ENCODE measurements at regions not wholly inside any gene's neighbourhood (a gene's known extent, or its start where the extent isn't known, plus 50 kb on each side); places are given as distances from the start of the nearest gene placed in this dataset.

DNA sequence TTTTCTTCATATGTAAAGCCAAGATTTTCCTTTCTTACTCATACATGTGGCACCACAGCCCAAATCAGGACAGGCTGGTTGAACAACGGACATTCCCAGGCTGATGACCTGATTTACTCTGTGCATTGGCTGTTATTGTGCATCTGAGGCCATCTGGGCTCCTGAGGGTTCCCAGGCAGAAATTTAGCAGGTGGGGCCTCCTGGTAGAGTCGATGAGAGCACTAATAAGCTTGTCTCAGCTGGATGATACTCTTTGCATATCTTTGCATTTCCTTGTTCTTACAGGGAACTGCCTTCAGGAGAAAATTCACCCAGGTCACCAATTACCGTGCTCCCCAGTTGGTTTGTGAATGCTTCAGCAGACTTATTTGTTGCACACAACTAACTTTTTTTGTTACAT is 605.1 kb downstream of the ELAVL2 start:
- no peak overlapping the region for H4K12ac ChIP-seq (ENCODE audit: low read depth, low read length)
- H4K8ac ChIP-seq (ENCODE audit: low read depth, low read length): no peak overlapping the region
- no peaks in the 10 kb centered on the region for H3K79me1 ChIP-seq (ENCODE audit: low read length)
- no peak overlapping the region for H3K23ac ChIP-seq (ENCODE audit: low read length)
- H3K4ac ChIP-seq (ENCODE audit: low read depth, low read length): no peak overlapping the region
- no peak overlapping the region for H3K27ac ChIP-seq (ENCODE audit: low read depth, low read length)
- no CpG with 5 or more reads among the region's 3 CpGs for WGBS (ENCODE audit: extremely low coverage, insufficient coverage, insufficient read length)
- no peak for DNase-seq
- no peak overlapping the region for H2AK5ac ChIP-seq (ENCODE audit: low read length)
- no peak overlapping the region for H2BK120ac ChIP-seq (ENCODE audit: insufficient read depth, low read length, poor library complexity)
- no peak overlapping the region for H2BK12ac ChIP-seq (ENCODE audit: low read length)
- H3K27me3 ChIP-seq (ENCODE audit: insufficient read depth, low read length): no peaks in the 10 kb centered on the region
- no peak overlapping the region for H2AFZ ChIP-seq (ENCODE audit: insufficient read depth, low read length, poor library complexity)
- no peak overlapping the region for H4K91ac ChIP-seq (ENCODE audit: low read depth, low read length)
- no peak overlapping the region for H3K4me3 ChIP-seq (ENCODE audit: low read depth, low read length)
- H3K9ac ChIP-seq (ENCODE audit: low read length): no peak overlapping the region
- no peaks in the 10 kb centered on the region for H3K79me2 ChIP-seq (ENCODE audit: control insufficient read depth, insufficient read depth, low read length, poor library complexity)
- H3K14ac ChIP-seq (ENCODE audit: low read length): no peak overlapping the region
- no peak overlapping the region for H2BK5ac ChIP-seq (ENCODE audit: low read depth, low read length, poor library complexity)
- H3K9me3 ChIP-seq (ENCODE audit: insufficient read depth, low read depth, low read length): no peaks in the 10 kb centered on the region
- H3K18ac ChIP-seq (ENCODE audit: low read length): no peak overlapping the region
- no peak overlapping the region for H3K4me2 ChIP-seq (ENCODE audit: low read length)
- no peaks in the 10 kb centered on the region for H3K36me3 ChIP-seq (ENCODE audit: control insufficient read depth in 1 of 2, insufficient read depth in 2 of 2, low read length in 2 of 2)
- H3K4me1 ChIP-seq (ENCODE audit: control insufficient read depth in 1 of 2, insufficient read depth in 2 of 2, low read length in 2 of 2): peaks cover 0 to 3% of the 10 kb centered on the region in 2 experiments

DNA sequence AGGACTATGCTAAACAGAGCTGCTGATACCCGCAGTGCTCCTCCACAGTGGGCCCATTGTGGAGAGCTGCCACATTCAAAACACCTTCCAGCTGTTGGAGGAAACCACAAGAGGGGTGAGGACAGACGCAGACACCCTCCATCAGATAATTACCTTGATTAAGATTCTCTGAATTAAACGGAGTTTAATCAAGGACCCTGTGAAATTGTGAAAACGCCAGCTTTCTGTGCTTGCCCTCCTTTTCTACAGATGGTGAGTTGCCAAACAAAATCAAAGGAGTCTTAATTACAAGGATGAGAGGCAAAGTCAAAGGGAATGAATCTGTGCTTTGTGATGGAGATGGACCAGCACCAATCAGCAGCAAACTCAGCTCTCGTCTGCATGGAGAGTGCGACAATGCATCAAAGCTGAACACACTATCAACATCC is 596.1 kb downstream of the ELAVL2 start:
- no peak overlapping the region for H2BK12ac ChIP-seq (ENCODE audit: low read length)
- no peak overlapping the region for H3K23ac ChIP-seq (ENCODE audit: low read length)
- H3K9ac ChIP-seq (ENCODE audit: low read length): no peak overlapping the region
- no peaks in the 10 kb centered on the region for H3K79me2 ChIP-seq (ENCODE audit: control insufficient read depth, insufficient read depth, low read length, poor library complexity)
- no peak overlapping the region for H2BK5ac ChIP-seq (ENCODE audit: low read depth, low read length, poor library complexity)
- H3K4me2 ChIP-seq (ENCODE audit: low read length): no peak overlapping the region
- H4K8ac ChIP-seq (ENCODE audit: low read depth, low read length): no peak overlapping the region
- H2AFZ ChIP-seq (ENCODE audit: insufficient read depth, low read length, poor library complexity): no peak overlapping the region
- DNase-seq: no peak
- H3K9me3 ChIP-seq (ENCODE audit: insufficient read depth, low read depth, low read length): no peaks in the 10 kb centered on the region
- H3K79me1 ChIP-seq (ENCODE audit: low read length): no peaks in the 10 kb centered on the region
- no peak overlapping the region for H4K91ac ChIP-seq (ENCODE audit: low read depth, low read length)
- H4K12ac ChIP-seq (ENCODE audit: low read depth, low read length): no peak overlapping the region
- H3K4me3 ChIP-seq (ENCODE audit: low read depth, low read length): no peak overlapping the region
- no peaks in the 10 kb centered on the region for H3K36me3 ChIP-seq (ENCODE audit: control insufficient read depth in 1 of 2, insufficient read depth in 2 of 2, low read length in 2 of 2)
- no peaks in the 10 kb centered on the region for H3K4me1 ChIP-seq (ENCODE audit: control insufficient read depth in 1 of 2, insufficient read depth in 2 of 2, low read length in 2 of 2)
- no peak overlapping the region for H3K14ac ChIP-seq (ENCODE audit: low read length)
- H2AK5ac ChIP-seq (ENCODE audit: low read length): no peak overlapping the region
- no peak overlapping the region for H2BK120ac ChIP-seq (ENCODE audit: insufficient read depth, low read length, poor library complexity)
- whole genome bisulfite sequencing (ENCODE audit: extremely low coverage, insufficient coverage, insufficient read length): no CpG with 5 or more reads among the region's 6 CpGs
- H3K4ac ChIP-seq (ENCODE audit: low read depth, low read length): no peak overlapping the region
- H3K27me3 ChIP-seq (ENCODE audit: insufficient read depth, low read length): no peaks in the 10 kb centered on the region
- no peak overlapping the region for H3K27ac ChIP-seq (ENCODE audit: low read depth, low read length)
- no peak overlapping the region for H3K18ac ChIP-seq (ENCODE audit: low read length)

DNA sequence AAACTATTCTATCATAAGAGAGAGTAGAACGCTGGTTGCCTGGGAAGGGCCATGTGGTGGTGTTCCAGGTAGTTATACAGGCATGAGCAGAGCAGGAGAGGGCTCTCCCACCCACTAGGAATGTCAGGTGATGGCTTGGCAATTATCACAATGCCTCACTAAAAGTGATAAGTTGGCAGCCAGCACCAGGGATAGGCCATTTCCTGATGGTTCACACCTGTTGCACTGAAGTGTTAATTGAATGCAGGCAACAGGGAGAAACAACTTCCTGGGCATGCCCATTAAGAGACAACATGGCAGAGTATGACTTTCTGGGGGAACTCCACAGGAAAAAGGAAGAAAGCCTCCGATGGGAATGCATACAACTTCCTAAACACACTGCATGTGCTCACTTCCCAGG is 593.2 kb downstream of the ELAVL2 start:
- Histone ChIP-seq H2AFZ (ENCODE audit: insufficient read depth, low read length, poor library complexity) (no peak overlapping the region), H2BK12ac (ENCODE audit: low read length) (no peak overlapping the region), H2BK120ac (ENCODE audit: insufficient read depth, low read length, poor library complexity) (no peak overlapping the region), H3K27me3 (ENCODE audit: insufficient read depth, low read length) (no peaks in the 10 kb centered on the region), H3K79me2 (ENCODE audit: control insufficient read depth, insufficient read depth, low read length, poor library complexity) (no peaks in the 10 kb centered on the region), H3K14ac (ENCODE audit: low read length) (no peak overlapping the region), H3K4me2 (ENCODE audit: low read length) (no peak overlapping the region), H4K12ac (ENCODE audit: low read depth, low read length) (no peak overlapping the region), H3K27ac (ENCODE audit: low read depth, low read length) (no peak overlapping the region), H2BK5ac (ENCODE audit: low read depth, low read length, poor library complexity) (no peak overlapping the region), H3K9me3 (ENCODE audit: insufficient read depth, low read depth, low read length) (no peaks in the 10 kb centered on the region), H3K9ac (ENCODE audit: low read length) (no peak overlapping the region), H3K4ac (ENCODE audit: low read depth, low read length) (no peak overlapping the region), H3K18ac (ENCODE audit: low read length) (no peak overlapping the region), H4K91ac (ENCODE audit: low read depth, low read length) (no peak overlapping the region), H4K8ac (ENCODE audit: low read depth, low read length) (no peak overlapping the region), H3K4me3 (ENCODE audit: low read depth, low read length) (no peak overlapping the region), H3K79me1 (ENCODE audit: low read length) (no peaks in the 10 kb centered on the region), H2AK5ac (ENCODE audit: low read length) (no peak overlapping the region), H3K23ac (ENCODE audit: low read length) (no peak overlapping the region), H3K36me3 (ENCODE audit: control insufficient read depth in 1 of 2, insufficient read depth in 2 of 2, low read length in 2 of 2) (no peaks in the 10 kb centered on the region), H3K4me1 (ENCODE audit: control insufficient read depth in 1 of 2, insufficient read depth in 2 of 2, low read length in 2 of 2) (no peaks in the 10 kb centered on the region)
- no CpG with 5 or more reads among the region's 2 CpGs for WGBS (ENCODE audit: extremely low coverage, insufficient coverage, insufficient read length)
- DNase-seq: no peak

DNA sequence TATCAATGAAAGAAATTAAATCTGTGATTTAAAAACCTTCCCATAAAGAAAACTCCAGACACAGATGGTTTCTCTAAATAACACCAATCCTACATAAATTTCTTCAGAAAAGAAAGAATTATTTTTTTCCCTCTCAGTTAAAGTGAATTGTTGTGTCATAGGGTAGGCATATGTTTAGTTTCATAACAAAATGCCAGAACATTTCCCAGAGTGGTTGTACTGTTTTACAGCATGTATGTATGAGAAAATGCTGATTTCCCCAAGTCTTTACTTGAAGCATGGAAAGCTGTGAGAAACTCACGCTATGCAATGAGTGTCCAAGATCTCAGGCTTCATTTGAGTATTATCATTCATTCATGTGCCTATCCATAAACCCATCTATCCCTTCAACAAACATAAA is 582.5 kb downstream of the ELAVL2 start:
- H4K12ac ChIP-seq (ENCODE audit: low read depth, low read length): no peak overlapping the region
- H4K8ac ChIP-seq (ENCODE audit: low read depth, low read length): no peak overlapping the region
- H3K4ac ChIP-seq (ENCODE audit: low read depth, low read length): no peak overlapping the region
- no peak overlapping the region for H2AK5ac ChIP-seq (ENCODE audit: low read length)
- no peaks in the 10 kb centered on the region for H3K79me1 ChIP-seq (ENCODE audit: low read length)
- H2BK12ac ChIP-seq (ENCODE audit: low read length): no peak overlapping the region
- no peak for DNase-seq
- no peak overlapping the region for H2BK5ac ChIP-seq (ENCODE audit: low read depth, low read length, poor library complexity)
- H3K4me1 ChIP-seq (ENCODE audit: control insufficient read depth in 1 of 2, insufficient read depth in 2 of 2, low read length in 2 of 2): no peaks in the 10 kb centered on the region
- H3K9me3 ChIP-seq (ENCODE audit: insufficient read depth, low read depth, low read length): no peaks in the 10 kb centered on the region
- H2BK120ac ChIP-seq (ENCODE audit: insufficient read depth, low read length, poor library complexity): no peak overlapping the region
- no peaks in the 10 kb centered on the region for H3K79me2 ChIP-seq (ENCODE audit: control insufficient read depth, insufficient read depth, low read length, poor library complexity)
- no peak overlapping the region for H2AFZ ChIP-seq (ENCODE audit: insufficient read depth, low read length, poor library complexity)
- H3K4me3 ChIP-seq (ENCODE audit: low read depth, low read length): no peak overlapping the region
- H3K18ac ChIP-seq (ENCODE audit: low read length): no peak overlapping the region
- no peak overlapping the region for H3K23ac ChIP-seq (ENCODE audit: low read length)
- no peak overlapping the region for H3K14ac ChIP-seq (ENCODE audit: low read length)
- no peak overlapping the region for H3K9ac ChIP-seq (ENCODE audit: low read length)
- no peaks in the 10 kb centered on the region for H3K27me3 ChIP-seq (ENCODE audit: insufficient read depth, low read length)
- no peak overlapping the region for H3K27ac ChIP-seq (ENCODE audit: low read depth, low read length)
- H3K4me2 ChIP-seq (ENCODE audit: low read length): no peak overlapping the region
- no peaks in the 10 kb centered on the region for H3K36me3 ChIP-seq (ENCODE audit: control insufficient read depth in 1 of 2, insufficient read depth in 2 of 2, low read length in 2 of 2)
- WGBS (ENCODE audit: extremely low coverage, insufficient coverage, insufficient read length): no CpG with 5 or more reads among the region's 1 CpG
- H4K91ac ChIP-seq (ENCODE audit: low read depth, low read length): no peak overlapping the region
